Ishikawa (cell line): ENCODE measurements at regions not wholly inside any gene's neighbourhood (a gene's known extent, or its start where the extent isn't known, plus 50 kb on each side); places are given as distances from the start of the nearest gene placed in this dataset.

Source experiments
- CEBPB ChIP-seq: IDR thresholded peaks from 2 replicates; pipeline ENCODE4 v1.6.1; 2012
- CREB1 ChIP-seq: IDR thresholded peaks from 2 replicates; pipeline ENCODE4 v1.6.1; 2012; ENCODE audit warnings: low read depth
- EGR1 ChIP-seq: IDR thresholded peaks from 2 replicates; pipeline ENCODE4 v1.6.1; 2012
- EP300 ChIP-seq: IDR thresholded peaks from 2 replicates; pipeline ENCODE4 v1.6.1; 2012; ENCODE audit warnings: borderline replicate concordance
- FOXM1 ChIP-seq: IDR thresholded peaks from 2 replicates; pipeline ENCODE4 v1.6.1; 2012; ENCODE audit warnings: low read depth, borderline replicate concordance
- MAX ChIP-seq: IDR thresholded peaks from 2 replicates; pipeline ENCODE4 v1.6.1; 2012
- NFIC ChIP-seq: IDR thresholded peaks from 2 replicates; pipeline ENCODE4 v1.6.1; 2012
- RAD21 ChIP-seq: IDR thresholded peaks from 2 replicates; pipeline ENCODE4 v1.6.1; 2012; ENCODE audit warnings: low read depth
- REST ChIP-seq: IDR thresholded peaks from 2 replicates; pipeline ENCODE4 v1.6.1; 2012; ENCODE audit warnings: low read depth, mild to moderate bottlenecking
- TAF1 ChIP-seq: IDR thresholded peaks from 2 replicates; pipeline ENCODE4 v1.6.1; 2012; ENCODE audit warnings: low read depth, mild to moderate bottlenecking
- TCF12 ChIP-seq: IDR thresholded peaks from 2 replicates; pipeline ENCODE4 v1.6.1; 2012; ENCODE audit warnings: low read depth
- TEAD4 ChIP-seq: IDR thresholded peaks from 2 replicates; pipeline ENCODE4 v1.6.1; 2012
- USF1 ChIP-seq: IDR thresholded peaks from 2 replicates; pipeline ENCODE4 v1.6.1; 2012
- YY1 ChIP-seq: IDR thresholded peaks from 2 replicates; pipeline ENCODE4 v1.6.1; 2012; ENCODE audit warnings: low read depth
- ZBTB7A ChIP-seq: IDR thresholded peaks from 2 replicates; pipeline ENCODE4 v1.6.1; 2012; ENCODE audit warnings: low read depth

- TF ChIP-seq TEAD4 (no peak), FOXM1 (no peak), CREB1 (no peak), NFIC (no peak), EP300 (no peak), MAX (no peak), EGR1 (no peak), USF1 (no peak), ZBTB7A (no peak), YY1 (no peak), TAF1 (no peak), CEBPB (no peak), TCF12 (no peak), RAD21 (no peak), REST (no peak)
Measured at GRCh38 chrX:9102956-9103355, 69.0 kb upstream of the FAM9B start.

GRCh38 chrX:9108054-9108453 lies 74.1 kb upstream of the FAM9B start:
- TF ChIP-seq TEAD4, result no peak
- no peak for TF ChIP-seq EP300
- TF ChIP-seq RAD21, result no peak
- no peak for TF ChIP-seq NFIC
- TF ChIP-seq USF1, result no peak
- TF ChIP-seq FOXM1, result no peak
- no peak for TF ChIP-seq CREB1
- no peak for TF ChIP-seq ZBTB7A
- no peak for TF ChIP-seq CEBPB
- no peak for TF ChIP-seq YY1

- TF ChIP-seq YY1 (no peak), TCF12 (no peak), CREB1 (no peak), FOXM1 (no peak), ZBTB7A (no peak), EGR1 (no peak), EP300 (no peak), TAF1 (no peak), RAD21 (no peak), USF1 (no peak), NFIC (no peak), CEBPB (no peak), REST (no peak), MAX (no peak), TEAD4 (no peak)
Measured at GRCh38 chrX:9110808-9111207, 76.9 kb upstream of the FAM9B start.

GRCh38 chrX:9114245-9114644 lies 80.3 kb upstream of the FAM9B start:
- TF ChIP-seq CREB1 (no peak), NFIC (no peak), MAX (no peak), YY1 (no peak), TAF1 (no peak), ZBTB7A (no peak), FOXM1 (no peak), EP300 (no peak), EGR1 (no peak), USF1 (no peak), REST (no peak)
